ENCODE measurements at regions not wholly inside any gene's neighbourhood (a gene's known extent, or its start where the extent isn't known, plus 50 kb on each side); places are given as distances from the start of the nearest gene placed in this dataset.

- TF ChIP-seq CTCF (IDR thresholded peaks at IDR 0.05), result no peak
- no peak for TF ChIP-seq POLR2A (IDR thresholded peaks at IDR 0.05)
These were observed 421.2 kb upstream of the TENM3 start for GRCh38 chr4:181822005-181822375.

All from heart left ventricle (tissue), 13 donors.